Epithelial cell of proximal tubule (primary cell): ENCODE measurements at regions not wholly inside any gene's neighbourhood (a gene's known extent, or its start where the extent isn't known, plus 50 kb on each side); places are given as distances from the start of the nearest gene placed in this dataset.
"Not testable (repeated sequence)": the region's sequence is repeated elsewhere in the genome, so short reads cannot be mapped to it uniquely, and the experiment has no call there.

Experiments
- DNase-seq: peaks from one replicate; pipeline ENCODE4 v3.0.0-alpha.2; 2011; ENCODE audit warnings: low read depth
- H3K4me3 ChIP-seq: 2 replicates; pipeline ENCODE4 v1.5.1; 2011; ENCODE audit warnings: low read depth, mild to moderate bottlenecking, low read length
- CTCF ChIP-seq: conservative IDR thresholded peaks from 2 replicates; pipeline ENCODE4 v1.5.1; 2012; ENCODE audit warnings: low read depth, mild to moderate bottlenecking, low read length

GRCh38 chr12:25800101-25800500 is 158.4 kb upstream of the RASSF8 start:
- no peak overlapping the region for H3K4me3 ChIP-seq
- no peak for TF ChIP-seq CTCF
- no peak for DNase-seq

GRCh38 chr12:25801734-25802133 is 156.7 kb upstream of the RASSF8 start:
- no peak for TF ChIP-seq CTCF
- DNase-seq: no peak
- H3K4me3 ChIP-seq: no peak overlapping the region

- TF ChIP-seq CTCF: no peak
- DNase-seq: no peak
- H3K4me3 ChIP-seq: no peak overlapping the region
Measured at GRCh38 chr12:25802143-25802542, 156.3 kb upstream of the RASSF8 start.

GRCh38 chr12:25803029-25803664 is 155.3 kb upstream of the RASSF8 start:
- not testable (repeated sequence) for H3K4me3 ChIP-seq, DNase-seq

GRCh38 chr12:25804286-25804685 is 154.2 kb upstream of the RASSF8 start:
- not testable (repeated sequence) for H3K4me3 ChIP-seq, DNase-seq

GRCh38 chr12:25806271-25806670 is 152.2 kb upstream of the RASSF8 start:
- TF ChIP-seq CTCF: no peak
- H3K4me3 ChIP-seq: no peak overlapping the region
- DNase-seq: no peak

GRCh38 chr12:25808604-25809003 is 149.9 kb upstream of the RASSF8 start:
- no peak for DNase-seq
- TF ChIP-seq CTCF: no peak
- no peak overlapping the region for H3K4me3 ChIP-seq

- H3K4me3 ChIP-seq: no peak overlapping the region
- DNase-seq: no peak
- TF ChIP-seq CTCF: no peak
Measured at GRCh38 chr12:25810683-25811082, 147.8 kb upstream of the RASSF8 start.
